ENCODE measurements at regions not wholly inside any gene's neighbourhood (a gene's known extent, or its start where the extent isn't known, plus 50 kb on each side); places are given as distances from the start of the nearest gene placed in this dataset.

- intact Hi-C loops (cut with DNase I; ENCODE audit: low total_unique reads) (no loop called here), in situ Hi-C loops (cut with MboI; ENCODE audit: low sequenced_read_pairs in 4 of 4) (no loop called here)
- TF ChIP-seq POLR2A (IDR thresholded peaks at IDR 0.05) (no peak), CTCF (IDR thresholded peaks at IDR 0.05 in 4 of 5, conservative IDR thresholded peaks at IDR 0.05 in 1 of 5) (no peak)
- ATAC-seq = no peak
- Histone ChIP-seq H3K27ac (no peak overlapping the region), H3K36me3 (no peaks in the 10 kb centered on the region), H3K27me3 (no peaks in the 10 kb centered on the region), H3K4me3 (no peak overlapping the region), H3K4me1 (peaks cover 0 to 3% of the 10 kb centered on the region in 2 donors), H3K9me3 (no peaks in the 10 kb centered on the region)
- no peak for DNase-seq
These were observed 50.3 kb upstream of the PTPRK start for GRCh38 chr6:128570680-128571063.

- no peaks in the 10 kb centered on the region for H3K36me3 ChIP-seq
- no peak for DNase-seq
- no peak overlapping the region for H3K27ac ChIP-seq
- no peak for TF ChIP-seq CTCF (IDR thresholded peaks at IDR 0.05 in 4 of 5, conservative IDR thresholded peaks at IDR 0.05 in 1 of 5)
- no peak for TF ChIP-seq POLR2A (IDR thresholded peaks at IDR 0.05)
- intact Hi-C loops (cut with DNase I; ENCODE audit: low total_unique reads) = no loop called here
- H3K27me3 ChIP-seq = no peaks in the 10 kb centered on the region
- no peaks in the 10 kb centered on the region for H3K9me3 ChIP-seq
- peaks cover 0 to 3% of the 10 kb centered on the region in 2 donors for H3K4me1 ChIP-seq
- no peak overlapping the region for H3K4me3 ChIP-seq
- in situ Hi-C loops (cut with MboI; ENCODE audit: low sequenced_read_pairs in 4 of 4) = no loop called here
- ATAC-seq = no peak
These were observed 49.6 kb upstream of the PTPRK start for GRCh38 chr6:128569732-128570679.
